ENCODE measurements at regions not wholly inside any gene's neighbourhood (a gene's known extent, or its start where the extent isn't known, plus 50 kb on each side); places are given as distances from the start of the nearest gene placed in this dataset.
A peak's percentile ranks its signal among the peaks of the same experiment; 100 is the strongest.
"Not testable (repeated sequence)": the region's sequence is repeated elsewhere in the genome, so short reads cannot be mapped to it uniquely, and the experiment has no call there.

DNA sequence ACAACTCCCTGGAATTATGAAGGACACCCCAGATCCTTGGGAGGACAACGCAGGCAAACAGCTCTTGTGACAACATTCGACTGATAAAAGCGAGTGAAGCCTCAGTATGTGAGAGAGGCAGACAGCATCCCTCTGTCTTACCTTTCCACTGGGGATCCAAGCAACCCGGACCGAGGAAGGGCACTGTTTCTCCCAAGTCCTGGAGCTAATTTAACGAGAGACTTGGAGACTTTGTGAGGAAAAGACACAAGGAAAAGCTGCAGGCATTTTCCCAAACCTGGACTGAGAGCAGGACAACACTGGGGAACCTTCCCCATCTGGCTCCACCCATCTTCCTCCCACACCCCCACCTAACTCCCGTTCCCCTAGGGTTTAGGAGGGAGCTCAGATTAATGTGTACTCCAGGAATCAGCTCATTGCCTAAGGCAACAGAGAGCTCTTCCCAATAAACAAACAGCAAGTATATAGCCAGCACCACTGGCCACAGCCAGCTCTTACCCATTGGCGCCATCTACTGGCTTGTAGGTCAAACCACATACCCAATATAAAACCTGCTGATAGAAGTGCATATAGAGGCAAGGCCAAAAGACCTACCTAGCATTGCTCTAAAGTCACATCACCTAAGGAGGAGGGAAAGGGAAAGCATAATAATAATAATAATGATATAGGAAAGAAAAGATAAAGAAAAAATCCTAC, 76.7 kb upstream of the NEK3 start:
- TF ChIP-seq, protein P1, sequence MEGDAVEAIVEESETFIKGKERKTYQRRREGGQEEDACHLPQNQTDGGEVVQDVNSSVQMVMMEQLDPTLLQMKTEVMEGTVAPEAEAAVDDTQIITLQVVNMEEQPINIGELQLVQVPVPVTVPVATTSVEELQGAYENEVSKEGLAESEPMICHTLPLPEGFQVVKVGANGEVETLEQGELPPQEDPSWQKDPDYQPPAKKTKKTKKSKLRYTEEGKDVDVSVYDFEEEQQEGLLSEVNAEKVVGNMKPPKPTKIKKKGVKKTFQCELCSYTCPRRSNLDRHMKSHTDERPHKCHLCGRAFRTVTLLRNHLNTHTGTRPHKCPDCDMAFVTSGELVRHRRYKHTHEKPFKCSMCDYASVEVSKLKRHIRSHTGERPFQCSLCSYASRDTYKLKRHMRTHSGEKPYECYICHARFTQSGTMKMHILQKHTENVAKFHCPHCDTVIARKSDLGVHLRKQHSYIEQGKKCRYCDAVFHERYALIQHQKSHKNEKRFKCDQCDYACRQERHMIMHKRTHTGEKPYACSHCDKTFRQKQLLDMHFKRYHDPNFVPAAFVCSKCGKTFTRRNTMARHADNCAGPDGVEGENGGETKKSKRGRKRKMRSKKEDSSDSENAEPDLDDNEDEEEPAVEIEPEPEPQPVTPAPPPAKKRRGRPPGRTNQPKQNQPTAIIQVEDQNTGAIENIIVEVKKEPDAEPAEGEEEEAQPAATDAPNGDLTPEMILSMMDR (conservative IDR thresholded peaks at IDR 0.05 in 1 of 2, IDR thresholded peaks at IDR 0.05 in 1 of 2; ENCODE audit: low read depth in 1 of 2, low read length in 2 of 2) = peak; percentile 46 to 52
- not testable (repeated sequence) for TF ChIP-seq EZH2 (IDR thresholded peaks at IDR 0.05; ENCODE audit: low read length, missing control alignments)

All from fibroblast of lung (primary cell).